Esophagus squamous epithelium (tissue), 5 donors: ENCODE measurements at regions not wholly inside any gene's neighbourhood (a gene's known extent, or its start where the extent isn't known, plus 50 kb on each side); places are given as distances from the start of the nearest gene placed in this dataset.

Experiments used
- DNase-seq: peaks from one replicate; lab custom pipeline; 2025; lab: John Stamatoyannopoulos, UW
- H3K27ac ChIP-seq, 4 donors: fragments of 200-600 bp; sonication (generic); one replicate each; pipeline ENCODE4 v1.5.1; 2016 to 2019; ENCODE audit warnings: mild to moderate bottlenecking in 1 of 4
- H3K27me3 ChIP-seq, 4 donors: fragments of 200-600 bp; sonication (generic); 1 replicate in 3 of 4; 2 replicates in 1 of 4; pipeline versions ENCODE4 v1.5.1 to v1.6.0; 2017 to 2021; ENCODE audit warnings: antibody characterized with exemption in 1 of 4
- H3K36me3 ChIP-seq, 3 donors: fragments of 200-600 bp; sonication (generic); one replicate each; pipeline ENCODE4 v1.5.1; 2016 to 2019
- H3K4me1 ChIP-seq, 3 donors: fragments of 200-600 bp; sonication (generic); one replicate each; pipeline ENCODE4 v1.5.1; 2017 to 2019
- H3K4me3 ChIP-seq, 4 donors: fragments of 200-600 bp; sonication (generic); 1 replicate in 3 of 4; 2 replicates in 1 of 4; pipeline ENCODE4 v1.5.1; 2016 to 2019; ENCODE audit warnings: mild to moderate bottlenecking in 2 of 4, moderate library complexity in 1 of 4
- H3K9me3 ChIP-seq, 3 donors: fragments of 200-600 bp; sonication (generic); one replicate each; pipeline ENCODE4 v1.5.1; 2016 to 2019
- POLR2A ChIP-seq, 4 donors: fragments of 450-650 bp; IDR thresholded peaks; one replicate each; pipeline ENCODE4 v1.6.1; 2017; ENCODE audit warnings: antibody characterized with exemption in 4 of 4, mild to moderate bottlenecking in 4 of 4, moderate library complexity in 3 of 4
- WGBS, 2 donors: methylation state at CpG; one replicate each; pipeline ENCODE4 v1.1.5; 2018; 5-methylcytosine and 5-hydroxymethylcytosine counted together
- intact Hi-C: fragments of 100-400 bp; cut with DNase I; formaldehyde crosslinking; loops from one replicate; pipeline ENCODE4 v1.15.0; 2022
- TF ChIP-seq, protein P1 (sequence below), 6 experiments: fragments of 450-650 bp in 4 of 6; fragments of 200-600 bp in 2 of 6; sonication (generic) in 2 of 6; IDR thresholded peaks; one replicate each; pipeline ENCODE4 v1.5.1; 2016 to 2019; ENCODE audit warnings: antibody characterized with exemption in 6 of 6, mild to moderate bottlenecking in 4 of 6, moderate library complexity in 4 of 6
- donor health status: DM: yes; HTN: yes; CAD: no.

DNA sequence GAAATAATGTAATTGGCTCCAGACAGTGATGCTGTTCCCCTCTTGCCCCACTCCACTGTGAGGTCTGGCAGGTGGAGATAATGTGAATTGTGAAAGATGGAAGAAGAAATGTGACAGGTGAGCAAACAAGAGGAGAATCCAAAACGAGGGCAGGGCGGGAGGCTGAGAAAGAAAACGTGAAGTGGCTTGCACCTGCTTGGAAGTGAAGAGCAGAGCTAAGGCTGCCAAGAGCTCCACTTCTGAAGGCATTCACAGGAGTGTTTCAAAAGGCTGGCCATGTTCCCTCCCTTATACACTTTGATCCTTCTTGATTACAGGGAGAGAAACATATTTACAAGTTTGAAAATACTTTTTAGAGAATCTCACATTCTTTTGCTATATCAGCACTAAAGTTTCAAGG is 359.4 kb downstream of the EPHA7 start:
- no peaks in the 10 kb centered on the region for H3K4me1 ChIP-seq
- no peak overlapping the region for H3K27ac ChIP-seq
- H3K4me3 ChIP-seq, result no peak overlapping the region
- WGBS, 2 donors, result 34 to 35% methylated on average over 3 of the region's 3 CpGs
- TF ChIP-seq, protein P1, sequence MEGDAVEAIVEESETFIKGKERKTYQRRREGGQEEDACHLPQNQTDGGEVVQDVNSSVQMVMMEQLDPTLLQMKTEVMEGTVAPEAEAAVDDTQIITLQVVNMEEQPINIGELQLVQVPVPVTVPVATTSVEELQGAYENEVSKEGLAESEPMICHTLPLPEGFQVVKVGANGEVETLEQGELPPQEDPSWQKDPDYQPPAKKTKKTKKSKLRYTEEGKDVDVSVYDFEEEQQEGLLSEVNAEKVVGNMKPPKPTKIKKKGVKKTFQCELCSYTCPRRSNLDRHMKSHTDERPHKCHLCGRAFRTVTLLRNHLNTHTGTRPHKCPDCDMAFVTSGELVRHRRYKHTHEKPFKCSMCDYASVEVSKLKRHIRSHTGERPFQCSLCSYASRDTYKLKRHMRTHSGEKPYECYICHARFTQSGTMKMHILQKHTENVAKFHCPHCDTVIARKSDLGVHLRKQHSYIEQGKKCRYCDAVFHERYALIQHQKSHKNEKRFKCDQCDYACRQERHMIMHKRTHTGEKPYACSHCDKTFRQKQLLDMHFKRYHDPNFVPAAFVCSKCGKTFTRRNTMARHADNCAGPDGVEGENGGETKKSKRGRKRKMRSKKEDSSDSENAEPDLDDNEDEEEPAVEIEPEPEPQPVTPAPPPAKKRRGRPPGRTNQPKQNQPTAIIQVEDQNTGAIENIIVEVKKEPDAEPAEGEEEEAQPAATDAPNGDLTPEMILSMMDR (IDR thresholded peaks at IDR 0.05), result no peak
- TF ChIP-seq POLR2A (IDR thresholded peaks at IDR 0.05), result no peak
- no peaks in the 10 kb centered on the region for H3K9me3 ChIP-seq
- no peak for DNase-seq
- no peaks in the 10 kb centered on the region for H3K36me3 ChIP-seq
- intact Hi-C loops, result no loop called here
- H3K27me3 ChIP-seq, result no peaks in the 10 kb centered on the region

DNA sequence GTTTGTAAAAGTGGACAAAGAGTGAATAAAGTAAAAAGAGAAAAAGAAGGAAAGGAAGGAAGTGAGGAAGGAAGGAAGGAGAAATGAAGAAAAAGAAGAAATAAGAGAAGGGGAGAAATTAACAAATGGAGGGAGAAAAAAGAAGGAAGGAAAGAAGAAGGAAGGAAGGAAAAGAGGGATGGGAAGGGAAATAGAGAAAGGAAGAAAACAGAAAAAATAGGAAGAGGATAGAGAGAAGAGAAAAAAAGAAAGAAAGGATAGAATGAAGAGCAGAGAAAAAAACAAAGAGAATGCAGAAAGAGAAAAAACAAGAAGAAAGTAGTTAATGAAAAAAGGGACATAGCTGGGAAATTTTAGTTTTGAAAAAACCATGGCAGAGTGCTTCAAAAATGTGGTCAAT is 361.8 kb downstream of the EPHA7 start:
- no peak overlapping the region for H3K27ac ChIP-seq
- H3K4me1 ChIP-seq, result no peaks in the 10 kb centered on the region
- H3K27me3 ChIP-seq, result no peaks in the 10 kb centered on the region
- no peak for TF ChIP-seq POLR2A (IDR thresholded peaks at IDR 0.05)
- TF ChIP-seq, protein P1 (IDR thresholded peaks at IDR 0.05), result no peak
- H3K9me3 ChIP-seq, result no peaks in the 10 kb centered on the region
- H3K4me3 ChIP-seq, result no peak overlapping the region
- intact Hi-C loops, result no loop called here
- DNase-seq, result no peak
- H3K36me3 ChIP-seq, result no peaks in the 10 kb centered on the region

DNA sequence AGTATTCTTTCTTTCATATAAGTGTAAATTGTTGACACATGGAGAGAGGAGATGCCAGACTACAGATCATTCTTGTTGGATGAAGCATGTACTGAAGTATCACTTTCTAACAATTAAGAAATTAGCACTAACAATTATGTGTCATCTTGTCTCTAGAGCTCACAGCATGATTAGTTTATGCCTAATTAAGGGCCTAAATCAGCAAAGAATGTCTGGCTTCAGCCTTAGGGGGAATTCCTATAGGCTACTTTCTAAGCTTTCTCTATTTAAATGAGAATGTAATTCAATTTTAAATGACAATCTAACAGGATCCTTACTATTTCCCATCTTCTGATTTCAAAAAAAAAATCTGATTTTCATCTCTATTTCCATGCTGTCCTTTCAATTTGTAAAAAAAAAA is 371.0 kb downstream of the EPHA7 start:
- no peak for DNase-seq
- no peak overlapping the region for H3K27ac ChIP-seq
- no peaks in the 10 kb centered on the region for H3K36me3 ChIP-seq
- no peaks in the 10 kb centered on the region for H3K4me1 ChIP-seq
- TF ChIP-seq, protein P1 (IDR thresholded peaks at IDR 0.05), result no peak
- no peak for TF ChIP-seq POLR2A (IDR thresholded peaks at IDR 0.05)
- no peaks in the 10 kb centered on the region for H3K27me3 ChIP-seq
- no peaks in the 10 kb centered on the region for H3K9me3 ChIP-seq
- intact Hi-C loops, result no loop called here
- no peak overlapping the region for H3K4me3 ChIP-seq

DNA sequence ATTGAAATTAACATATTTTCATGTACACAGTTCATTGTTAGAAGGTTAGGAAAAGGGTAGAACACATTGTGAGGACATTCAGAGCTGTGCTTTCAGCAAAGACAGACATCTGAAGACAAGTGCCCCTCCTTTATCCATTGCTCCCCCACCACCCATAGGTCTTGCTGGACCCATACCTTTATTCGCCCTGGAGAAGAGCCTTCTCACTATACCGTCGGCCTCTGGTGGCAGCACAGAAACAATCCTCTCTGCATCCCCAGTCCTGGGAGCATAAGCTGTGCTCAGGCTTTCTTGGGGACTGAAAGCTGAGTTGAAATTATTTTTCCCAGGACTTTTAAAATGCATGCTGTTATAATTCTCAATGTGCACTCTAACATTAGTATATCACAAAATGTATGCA is 372.3 kb downstream of the EPHA7 start:
- no peak for DNase-seq
- Histone ChIP-seq H3K4me1 (no peaks in the 10 kb centered on the region), H3K27me3 (no peaks in the 10 kb centered on the region), H3K27ac (no peak overlapping the region), H3K9me3 (no peaks in the 10 kb centered on the region), H3K36me3 (no peaks in the 10 kb centered on the region), H3K4me3 (no peak overlapping the region)
- TF ChIP-seq POLR2A (IDR thresholded peaks at IDR 0.05), result no peak
- TF ChIP-seq, protein P1 (IDR thresholded peaks at IDR 0.05), result no peak
- intact Hi-C loops, result no loop called here
- WGBS, 2 donors, result 48 to 61% methylated on average over 3 of the region's 3 CpGs

DNA sequence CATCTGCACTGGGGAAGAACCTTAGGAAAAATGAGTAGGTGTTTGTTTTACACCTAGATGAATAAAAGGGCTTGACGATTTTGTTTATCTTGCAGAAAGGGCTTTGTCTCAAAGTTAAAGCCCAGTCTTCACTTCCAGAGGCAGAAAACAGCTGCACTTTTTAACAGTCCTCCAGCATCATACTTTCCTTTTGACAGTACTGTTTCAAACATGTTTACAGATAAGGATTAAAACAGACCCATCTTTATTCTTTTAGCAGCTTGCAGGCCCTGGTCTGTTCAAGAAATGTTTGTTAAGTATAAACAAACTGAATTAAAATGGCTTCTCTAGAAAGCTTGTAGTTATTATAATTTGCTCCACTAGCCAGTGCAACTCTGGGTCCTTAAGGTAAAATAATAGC is 374.2 kb downstream of the EPHA7 start:
- WGBS, 2 donors, result 13 to 36% methylated on average over 1 of the region's 1 CpG
- Histone ChIP-seq H3K36me3 (no peaks in the 10 kb centered on the region), H3K27ac (no peak overlapping the region), H3K4me3 (no peak overlapping the region), H3K4me1 (no peaks in the 10 kb centered on the region), H3K9me3 (no peaks in the 10 kb centered on the region), H3K27me3 (no peaks in the 10 kb centered on the region)
- no peak for TF ChIP-seq POLR2A (IDR thresholded peaks at IDR 0.05)
- TF ChIP-seq, protein P1 (IDR thresholded peaks at IDR 0.05), result no peak
- intact Hi-C loops, result no loop called here
- DNase-seq, result no peak
